T1000 (cell line): ENCODE measurements at regions not wholly inside any gene's neighbourhood (a gene's known extent, or its start where the extent isn't known, plus 50 kb on each side); places are given as distances from the start of the nearest gene placed in this dataset.
A peak's percentile ranks its signal among the peaks of the same experiment; 100 is the strongest.
"Not testable (repeated sequence)": the region's sequence is repeated elsewhere in the genome, so short reads cannot be mapped to it uniquely, and the experiment has no call there.

ENCODE experiments used
- DNase-seq: peaks from one replicate; lab custom pipeline; 2025; ENCODE audit warnings: mixed read lengths; lab: John Stamatoyannopoulos, UW

GRCh38 chr2:113838744-113839444, 51.0 kb upstream of the ACTR3 start:
- DNase-seq: no peak

GRCh38 chr2:113838277-113838676, 51.6 kb upstream of the ACTR3 start:
- no peak for DNase-seq

- DNase-seq: no peak
Measured at GRCh38 chr2:113834051-113834730, 55.7 kb upstream of the ACTR3 start.

GRCh38 chr2:113832795-113833290, 57.0 kb upstream of the ACTR3 start:
- DNase-seq: no peak

GRCh38 chr2:113831161-113831560, 58.7 kb upstream of the ACTR3 start:
- DNase-seq: no peak

- DNase-seq: no peak
Measured at GRCh38 chr2:113829761-113830160, 60.1 kb upstream of the ACTR3 start.

GRCh38 chr2:113829270-113829669, 60.6 kb upstream of the ACTR3 start:
- DNase-seq: no peak

GRCh38 chr2:113828049-113828742, 61.7 kb upstream of the ACTR3 start:
- no peak for DNase-seq

GRCh38 chr2:113827426-113827825, 62.5 kb upstream of the ACTR3 start:
- no peak for DNase-seq

GRCh38 chr2:113826346-113827285, 63.3 kb upstream of the ACTR3 start:
- no peak for DNase-seq

GRCh38 chr2:113823716-113824595, 65.9 kb upstream of the ACTR3 start:
- no peak for DNase-seq

- no peak for DNase-seq
Measured at GRCh38 chr2:113822087-113822815, 65.8 kb upstream of the SLC35F5 start.

GRCh38 chr2:113818382-113818951, 62.0 kb upstream of the SLC35F5 start:
- peak; percentile 78 for DNase-seq

GRCh38 chr2:113813396-113813795, 57.0 kb upstream of the SLC35F5 start:
- DNase-seq: not testable (repeated sequence)

- DNase-seq: no peak
Measured at GRCh38 chr2:113812204-113812603, 55.8 kb upstream of the SLC35F5 start.

- no peak for DNase-seq
Measured at GRCh38 chr2:113809076-113809736, 52.8 kb upstream of the SLC35F5 start.

GRCh38 chr2:113807721-113808120, 51.3 kb upstream of the SLC35F5 start:
- no peak for DNase-seq

GRCh38 chr2:113806217-113806913, 49.9 kb upstream of the SLC35F5 start:
- DNase-seq: peak; percentile 8
